ENCODE measurements at regions not wholly inside any gene's neighbourhood (a gene's known extent, or its start where the extent isn't known, plus 50 kb on each side); places are given as distances from the start of the nearest gene placed in this dataset.

DNA sequence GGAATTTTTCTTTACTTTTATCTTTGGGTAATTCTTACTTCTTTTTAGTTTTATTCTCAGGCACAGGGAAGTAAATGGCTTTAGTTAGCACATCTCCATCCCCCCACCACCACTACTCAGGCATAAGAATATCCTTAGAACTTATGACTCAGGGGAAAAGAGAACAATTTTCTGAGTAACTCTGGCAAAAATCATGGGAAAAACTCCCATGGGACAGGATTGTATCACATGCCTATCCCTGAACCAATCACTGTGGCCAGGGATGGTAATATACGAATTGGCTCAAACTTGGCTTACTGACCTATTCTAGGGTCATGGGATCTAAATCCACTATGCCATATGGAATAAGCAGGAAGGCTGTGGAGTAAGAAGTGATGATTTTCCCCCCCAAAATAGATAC, 339.1 kb downstream of the BTBD3 start:
- no peaks in the 10 kb centered on the region for H3K9me3 ChIP-seq (ENCODE audit: low read length)
- no peak overlapping the region for H3K27ac ChIP-seq (ENCODE audit: low read depth, low read length)
- no peaks in the 10 kb centered on the region for H3K27me3 ChIP-seq (ENCODE audit: control insufficient read depth in 1 of 2, insufficient read depth in 2 of 2, low read length in 2 of 2)
- H3K4me3 ChIP-seq (ENCODE audit: low read depth in 1 of 2, low read length in 2 of 2), result no peak overlapping the region
- H3K36me3 ChIP-seq (ENCODE audit: insufficient read depth, low read length), result no peaks in the 10 kb centered on the region
- H3K4me1 ChIP-seq (ENCODE audit: insufficient read depth, low read length), result no peaks in the 10 kb centered on the region
- no peak overlapping the region for H3K9ac ChIP-seq (ENCODE audit: low read length)

DNA sequence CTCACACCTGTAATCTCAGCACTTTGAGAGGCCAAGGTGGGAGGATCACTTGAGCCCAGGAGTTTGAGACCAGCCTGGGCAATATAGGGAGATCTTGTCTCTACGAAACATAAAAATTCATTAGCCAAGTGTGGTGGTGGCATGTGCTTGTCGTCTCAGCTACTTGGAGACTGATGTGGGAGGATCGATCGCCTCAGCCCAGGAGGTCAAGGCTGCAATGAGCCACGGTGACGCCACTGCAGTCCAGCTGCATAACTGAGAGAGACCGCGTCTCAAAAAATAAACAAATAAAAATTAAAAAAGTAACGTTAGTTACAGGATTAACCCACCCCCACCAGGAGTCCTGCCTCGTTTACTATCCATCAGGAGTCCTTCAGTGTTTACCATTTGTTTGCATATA, 345.1 kb downstream of the BTBD3 start:
- no peak overlapping the region for H3K27ac ChIP-seq (ENCODE audit: low read depth, low read length)
- H3K36me3 ChIP-seq (ENCODE audit: insufficient read depth, low read length), result no peaks in the 10 kb centered on the region

DNA sequence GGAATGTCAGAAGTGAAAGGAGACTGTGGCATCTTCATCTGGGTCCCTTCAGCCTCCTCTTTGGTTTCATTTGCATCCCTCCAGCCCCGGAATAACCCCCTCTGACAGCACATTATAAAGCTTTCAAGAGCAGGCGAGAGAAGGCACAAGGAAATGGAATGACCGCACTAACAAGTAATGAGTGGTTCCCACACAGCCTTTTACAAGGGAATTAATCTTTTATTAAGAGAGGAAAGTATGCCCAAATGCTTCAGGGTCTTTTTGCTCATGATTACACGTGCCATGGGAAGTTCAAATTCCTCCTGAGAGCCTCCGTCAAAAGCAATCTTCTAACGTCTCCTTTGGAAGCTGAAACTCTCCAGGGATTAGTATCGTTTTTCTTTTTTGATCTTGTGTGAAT, 347.0 kb downstream of the BTBD3 start:
- Histone ChIP-seq H3K27ac (ENCODE audit: low read depth, low read length) (no peak overlapping the region), H3K4me3 (ENCODE audit: low read depth in 1 of 2, low read length in 2 of 2) (no peak overlapping the region), H3K27me3 (ENCODE audit: control insufficient read depth in 1 of 2, insufficient read depth in 2 of 2, low read length in 2 of 2) (no peaks in the 10 kb centered on the region), H3K9me3 (ENCODE audit: low read length) (no peaks in the 10 kb centered on the region), H3K9ac (ENCODE audit: low read length) (no peak overlapping the region), H3K4me1 (ENCODE audit: insufficient read depth, low read length) (no peaks in the 10 kb centered on the region), H3K36me3 (ENCODE audit: insufficient read depth, low read length) (no peaks in the 10 kb centered on the region)

More for the DNA sequence above, 345.1 kb downstream of the BTBD3 start:
- no peak overlapping the region for H3K9ac ChIP-seq (ENCODE audit: low read length)
- H3K27me3 ChIP-seq (ENCODE audit: control insufficient read depth in 1 of 2, insufficient read depth in 2 of 2, low read length in 2 of 2), result no peaks in the 10 kb centered on the region
- H3K4me3 ChIP-seq (ENCODE audit: low read depth in 1 of 2, low read length in 2 of 2), result no peak overlapping the region
- no peaks in the 10 kb centered on the region for H3K4me1 ChIP-seq (ENCODE audit: insufficient read depth, low read length)
- H3K9me3 ChIP-seq (ENCODE audit: low read length), result no peaks in the 10 kb centered on the region

DNA sequence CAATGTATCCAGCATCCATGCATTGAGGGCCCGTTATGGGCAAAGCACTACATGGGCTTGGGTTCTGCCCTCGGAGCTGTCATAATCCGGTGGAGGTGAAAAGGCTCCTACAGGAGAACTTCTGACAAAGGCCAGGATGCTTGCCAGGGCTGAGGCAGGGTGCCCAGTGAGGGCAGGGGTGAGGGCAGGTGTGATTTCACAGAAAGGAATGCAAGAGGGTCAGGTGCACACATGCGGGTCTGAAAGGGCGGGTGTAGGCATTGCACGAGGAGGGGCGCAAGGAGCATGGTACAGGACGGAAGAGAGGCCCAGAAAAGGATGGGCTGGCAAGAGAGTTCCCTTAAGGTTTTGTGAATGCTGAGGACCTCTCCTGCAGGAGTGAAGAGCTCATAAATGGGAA, 348.0 kb downstream of the BTBD3 start:
- Histone ChIP-seq H3K27ac (ENCODE audit: low read depth, low read length) (no peak overlapping the region), H3K27me3 (ENCODE audit: control insufficient read depth in 1 of 2, insufficient read depth in 2 of 2, low read length in 2 of 2) (no peaks in the 10 kb centered on the region), H3K36me3 (ENCODE audit: insufficient read depth, low read length) (no peaks in the 10 kb centered on the region), H3K9ac (ENCODE audit: low read length) (no peak overlapping the region), H3K9me3 (ENCODE audit: low read length) (no peaks in the 10 kb centered on the region), H3K4me3 (ENCODE audit: low read depth in 1 of 2, low read length in 2 of 2) (no peak overlapping the region), H3K4me1 (ENCODE audit: insufficient read depth, low read length) (no peaks in the 10 kb centered on the region)

DNA sequence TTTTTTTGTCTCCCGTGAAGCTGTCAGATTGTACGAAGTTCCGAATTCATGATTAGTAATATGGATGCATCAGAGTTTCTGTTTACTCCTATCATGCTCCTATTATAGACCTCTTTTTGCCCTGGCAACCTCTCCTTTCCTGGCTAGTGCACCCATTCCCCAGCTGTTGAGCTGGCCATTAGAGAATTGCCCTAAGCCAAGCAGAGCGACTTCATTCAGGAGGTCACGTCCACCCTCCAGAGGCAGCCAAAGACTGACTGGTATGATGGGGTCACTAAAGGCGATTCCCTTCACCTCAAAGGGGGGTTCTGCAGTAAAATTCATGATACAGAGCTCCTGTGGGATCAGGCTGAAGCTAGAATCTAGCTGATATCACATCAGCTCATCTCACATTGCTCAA, 351.9 kb downstream of the BTBD3 start:
- H3K4me1 ChIP-seq (ENCODE audit: insufficient read depth, low read length), result no peaks in the 10 kb centered on the region
- H3K27me3 ChIP-seq (ENCODE audit: control insufficient read depth in 1 of 2, insufficient read depth in 2 of 2, low read length in 2 of 2), result no peaks in the 10 kb centered on the region
- no peak overlapping the region for H3K27ac ChIP-seq (ENCODE audit: low read depth, low read length)
- no peak overlapping the region for H3K9ac ChIP-seq (ENCODE audit: low read length)
- no peaks in the 10 kb centered on the region for H3K9me3 ChIP-seq (ENCODE audit: low read length)
- H3K4me3 ChIP-seq (ENCODE audit: low read depth in 1 of 2, low read length in 2 of 2), result no peak overlapping the region
- no peaks in the 10 kb centered on the region for H3K36me3 ChIP-seq (ENCODE audit: insufficient read depth, low read length)

DNA sequence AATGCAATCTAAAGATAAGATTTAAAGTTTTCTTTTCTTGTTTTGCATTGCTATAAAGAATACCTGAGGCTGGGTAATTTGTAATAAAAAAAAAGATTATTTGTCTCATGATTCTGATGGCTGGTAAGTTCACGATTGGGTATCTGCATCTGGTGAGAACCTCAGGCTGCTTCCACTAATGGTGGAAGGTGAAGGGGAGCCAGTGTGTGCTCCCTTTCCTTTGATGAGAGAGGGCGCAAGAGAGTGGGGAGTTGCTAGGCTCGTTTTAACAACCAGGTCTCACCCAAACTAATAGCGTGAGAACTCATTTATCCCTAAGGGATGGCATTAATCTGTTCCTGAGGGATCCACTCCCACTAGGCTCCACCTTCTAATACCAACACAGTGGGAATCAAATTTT, 353.2 kb downstream of the BTBD3 start:
- no peak overlapping the region for H3K27ac ChIP-seq (ENCODE audit: low read depth, low read length)
- no peak overlapping the region for H3K9ac ChIP-seq (ENCODE audit: low read length)
- no peak overlapping the region for H3K4me3 ChIP-seq (ENCODE audit: low read depth in 1 of 2, low read length in 2 of 2)

DNA sequence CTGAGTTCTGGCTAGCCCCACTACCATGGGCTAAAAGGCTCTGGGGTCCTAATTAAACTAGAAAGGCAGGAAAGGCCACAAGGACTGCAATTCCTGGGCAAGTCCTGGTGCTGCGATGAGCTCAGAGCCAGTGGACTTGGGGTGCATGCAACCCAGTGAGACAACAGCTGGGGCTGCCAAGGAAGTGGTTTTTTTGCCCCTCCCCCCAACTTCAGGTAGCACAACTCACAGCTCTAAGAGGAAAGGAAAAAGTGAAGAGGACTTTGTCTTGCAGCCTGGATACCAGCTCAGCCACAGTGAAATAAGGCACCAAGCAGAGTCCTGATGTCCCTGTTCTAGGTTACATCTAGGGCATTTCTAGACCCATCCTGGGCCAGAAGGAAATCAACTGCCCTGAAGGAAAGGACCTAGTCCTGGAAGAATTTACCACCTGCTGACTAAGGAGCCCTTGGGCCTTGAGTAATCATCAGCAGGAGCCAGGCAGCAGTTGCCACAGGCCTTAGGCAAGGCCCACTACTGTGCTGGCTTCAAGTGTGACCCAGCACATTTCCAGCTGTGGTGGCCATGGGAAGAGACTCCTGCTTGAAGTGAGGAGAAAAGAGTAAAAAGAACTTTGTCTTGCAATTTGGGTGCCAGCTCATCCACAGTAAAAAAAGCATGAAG, 358.4 kb downstream of the BTBD3 start:
- Histone ChIP-seq H3K27me3 (ENCODE audit: control insufficient read depth in 1 of 2, insufficient read depth in 2 of 2, low read length in 2 of 2) (no peaks in the 10 kb centered on the region), H3K4me1 (ENCODE audit: insufficient read depth, low read length) (no peaks in the 10 kb centered on the region), H3K4me3 (ENCODE audit: low read depth in 1 of 2, low read length in 2 of 2) (no peak overlapping the region), H3K9ac (ENCODE audit: low read length) (no peak overlapping the region), H3K27ac (ENCODE audit: low read depth, low read length) (no peak overlapping the region), H3K9me3 (ENCODE audit: low read length) (no peaks in the 10 kb centered on the region), H3K36me3 (ENCODE audit: insufficient read depth, low read length) (no peaks in the 10 kb centered on the region)

More for the DNA sequence above, 353.2 kb downstream of the BTBD3 start:
- H3K4me1 ChIP-seq (ENCODE audit: insufficient read depth, low read length), result no peaks in the 10 kb centered on the region
- H3K27me3 ChIP-seq (ENCODE audit: control insufficient read depth in 1 of 2, insufficient read depth in 2 of 2, low read length in 2 of 2), result no peaks in the 10 kb centered on the region
- H3K9me3 ChIP-seq (ENCODE audit: low read length), result no peaks in the 10 kb centered on the region
- H3K36me3 ChIP-seq (ENCODE audit: insufficient read depth, low read length), result no peaks in the 10 kb centered on the region

DNA sequence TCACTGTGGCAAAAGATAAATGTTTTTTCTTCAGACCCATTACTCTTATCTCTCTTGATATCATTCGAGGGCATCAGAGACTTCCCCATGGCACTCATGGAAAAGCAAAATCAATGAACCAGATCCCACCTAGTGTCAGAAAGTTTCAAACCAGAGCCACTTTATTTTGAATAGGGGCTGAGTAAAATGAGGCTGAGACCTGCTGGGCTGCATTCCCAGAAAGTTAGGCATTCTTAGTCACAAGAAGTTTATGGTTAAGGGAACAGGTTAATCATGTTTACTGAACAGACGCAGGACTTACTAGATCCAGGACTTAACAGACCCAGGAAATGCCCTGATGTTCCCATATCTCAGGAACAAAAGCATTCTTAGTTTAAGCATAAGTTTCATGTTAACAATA, 369.9 kb downstream of the BTBD3 start:
- H3K27me3 ChIP-seq (ENCODE audit: control insufficient read depth in 1 of 2, insufficient read depth in 2 of 2, low read length in 2 of 2), result no peaks in the 10 kb centered on the region
- H3K9ac ChIP-seq (ENCODE audit: low read length), result no peak overlapping the region
- no peaks in the 10 kb centered on the region for H3K36me3 ChIP-seq (ENCODE audit: insufficient read depth, low read length)
- no peak overlapping the region for H3K27ac ChIP-seq (ENCODE audit: low read depth, low read length)
- H3K4me3 ChIP-seq (ENCODE audit: low read depth in 1 of 2, low read length in 2 of 2), result no peak overlapping the region
- no peaks in the 10 kb centered on the region for H3K4me1 ChIP-seq (ENCODE audit: insufficient read depth, low read length)
- H3K9me3 ChIP-seq (ENCODE audit: low read length), result no peaks in the 10 kb centered on the region

DNA sequence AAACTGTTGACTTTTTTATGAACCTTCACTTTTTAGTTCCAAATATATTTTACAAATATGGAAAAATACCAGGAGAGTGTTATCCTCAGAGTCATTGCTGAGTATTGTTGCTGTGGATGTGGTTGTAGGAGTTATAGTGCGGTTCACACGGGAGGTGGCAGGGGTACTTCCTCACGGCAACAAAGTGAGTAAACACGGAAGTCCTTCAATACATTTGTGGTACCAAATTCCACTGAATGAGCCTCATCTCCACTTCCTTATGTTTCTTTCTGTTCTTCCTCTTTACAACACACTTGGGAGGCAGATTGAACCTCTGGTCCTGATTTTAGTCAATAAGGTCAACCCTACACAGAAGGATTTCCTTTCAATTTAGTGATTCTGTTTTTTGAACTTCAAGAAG, 371.8 kb downstream of the BTBD3 start:
- no peaks in the 10 kb centered on the region for H3K9me3 ChIP-seq (ENCODE audit: low read length)
- no peak overlapping the region for H3K9ac ChIP-seq (ENCODE audit: low read length)
- no peaks in the 10 kb centered on the region for H3K27me3 ChIP-seq (ENCODE audit: control insufficient read depth in 1 of 2, insufficient read depth in 2 of 2, low read length in 2 of 2)
- no peaks in the 10 kb centered on the region for H3K4me1 ChIP-seq (ENCODE audit: insufficient read depth, low read length)
- H3K27ac ChIP-seq (ENCODE audit: low read depth, low read length), result no peak overlapping the region
- no peak overlapping the region for H3K4me3 ChIP-seq (ENCODE audit: low read depth in 1 of 2, low read length in 2 of 2)
- H3K36me3 ChIP-seq (ENCODE audit: insufficient read depth, low read length), result no peaks in the 10 kb centered on the region

DNA sequence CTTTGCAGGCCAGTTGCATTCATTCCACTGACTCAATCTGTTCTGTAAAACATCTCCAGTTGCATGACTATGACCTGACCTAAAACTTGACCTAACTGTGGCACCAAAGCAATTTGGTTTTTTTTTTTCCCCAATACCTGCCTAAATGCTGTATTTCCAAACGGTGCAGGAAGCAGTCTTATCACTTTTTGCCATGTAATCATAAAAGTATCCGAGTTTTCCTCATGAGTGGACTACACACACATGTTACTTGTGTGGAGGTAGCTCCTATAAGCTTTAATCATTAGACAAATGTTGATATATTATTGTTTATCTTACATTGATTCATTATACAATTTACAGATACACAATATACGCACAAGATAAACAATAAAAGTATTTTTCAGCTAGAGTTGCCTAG, 373.7 kb downstream of the BTBD3 start:
- Histone ChIP-seq H3K9me3 (ENCODE audit: low read length) (no peaks in the 10 kb centered on the region), H3K36me3 (ENCODE audit: insufficient read depth, low read length) (no peaks in the 10 kb centered on the region), H3K27me3 (ENCODE audit: control insufficient read depth in 1 of 2, insufficient read depth in 2 of 2, low read length in 2 of 2) (no peaks in the 10 kb centered on the region), H3K4me1 (ENCODE audit: insufficient read depth, low read length) (no peaks in the 10 kb centered on the region), H3K4me3 (ENCODE audit: low read depth in 1 of 2, low read length in 2 of 2) (no peak overlapping the region), H3K27ac (ENCODE audit: low read depth, low read length) (no peak overlapping the region), H3K9ac (ENCODE audit: low read length) (no peak overlapping the region)

DNA sequence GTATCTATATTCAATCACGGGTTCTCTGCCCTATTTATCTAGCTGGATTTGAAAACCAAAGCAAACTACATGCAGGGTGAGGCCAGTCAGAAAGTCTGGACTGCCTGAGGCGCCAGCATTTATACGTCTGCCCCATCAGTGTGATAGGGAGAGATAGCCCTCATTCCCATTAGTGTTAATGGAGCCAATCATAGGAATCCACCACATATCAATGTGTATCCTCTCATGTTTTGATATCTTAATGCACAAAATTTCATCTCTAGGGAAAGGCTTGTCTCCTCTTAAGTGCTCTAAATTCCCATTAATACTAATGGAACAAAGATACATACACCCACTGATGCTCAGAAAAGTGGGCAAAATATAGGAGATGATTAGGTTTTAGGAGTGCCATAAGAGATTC, 376.2 kb downstream of the BTBD3 start:
- Histone ChIP-seq H3K9me3 (ENCODE audit: low read length) (no peaks in the 10 kb centered on the region), H3K9ac (ENCODE audit: low read length) (no peak overlapping the region), H3K4me1 (ENCODE audit: insufficient read depth, low read length) (no peaks in the 10 kb centered on the region), H3K27ac (ENCODE audit: low read depth, low read length) (no peak overlapping the region), H3K36me3 (ENCODE audit: insufficient read depth, low read length) (no peaks in the 10 kb centered on the region), H3K4me3 (ENCODE audit: low read depth in 1 of 2, low read length in 2 of 2) (no peak overlapping the region), H3K27me3 (ENCODE audit: control insufficient read depth in 1 of 2, insufficient read depth in 2 of 2, low read length in 2 of 2) (no peaks in the 10 kb centered on the region)

DNA sequence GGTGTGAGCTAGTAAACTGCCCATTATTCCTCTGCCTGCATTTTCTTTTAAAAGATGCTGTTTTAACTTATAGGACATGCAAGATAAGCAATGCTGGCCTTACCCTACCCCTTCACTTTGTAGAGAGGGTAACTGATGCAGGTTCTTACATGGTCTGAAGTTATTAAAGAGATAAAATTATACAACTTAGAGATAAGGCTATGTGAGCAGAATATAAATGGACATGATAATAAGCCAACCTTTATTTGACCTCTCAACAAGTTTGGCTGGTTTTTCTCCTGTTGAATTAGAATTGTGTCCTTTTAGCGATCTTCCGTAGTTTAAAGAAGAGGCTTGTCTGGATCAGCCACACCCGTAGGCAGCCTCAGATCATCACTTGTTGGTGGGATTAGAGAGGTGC, 377.0 kb downstream of the BTBD3 start:
- Histone ChIP-seq H3K36me3 (ENCODE audit: insufficient read depth, low read length) (no peaks in the 10 kb centered on the region), H3K27me3 (ENCODE audit: control insufficient read depth in 1 of 2, insufficient read depth in 2 of 2, low read length in 2 of 2) (no peaks in the 10 kb centered on the region), H3K27ac (ENCODE audit: low read depth, low read length) (no peak overlapping the region), H3K9me3 (ENCODE audit: low read length) (no peaks in the 10 kb centered on the region), H3K4me3 (ENCODE audit: low read depth in 1 of 2, low read length in 2 of 2) (no peak overlapping the region), H3K9ac (ENCODE audit: low read length) (no peak overlapping the region), H3K4me1 (ENCODE audit: insufficient read depth, low read length) (no peaks in the 10 kb centered on the region)

Measured in muscle layer of colon (tissue), 2 donors.